ENCODE measurements at regions not wholly inside any gene's neighbourhood (a gene's known extent, or its start where the extent isn't known, plus 50 kb on each side); places are given as distances from the start of the nearest gene placed in this dataset.

DNA sequence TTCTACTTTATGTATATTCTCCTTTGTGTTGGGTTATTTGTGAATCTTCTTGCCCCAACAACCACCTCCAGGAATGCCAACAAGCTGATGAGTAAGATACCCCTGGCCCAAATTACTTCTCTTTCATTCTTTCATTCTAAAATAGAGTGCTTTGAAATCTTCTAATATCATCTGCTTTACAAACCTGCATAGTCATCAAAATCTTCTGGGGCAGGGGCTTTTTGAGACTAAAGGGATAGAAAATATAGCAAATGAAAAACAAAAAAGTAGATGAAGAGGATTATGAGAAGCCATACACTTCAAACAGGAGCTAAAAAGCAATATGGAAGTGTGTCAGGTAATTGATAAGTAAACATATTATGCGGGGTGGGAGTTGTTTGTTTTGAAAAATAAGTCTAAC is 150.7 kb upstream of the SOX4 start:
- DNase-seq, result no peak
- in situ Hi-C loops (cut with HindIII; ENCODE audit: low pct_ligation_motif_present, low sequenced_read_pairs), result no loop called here
- TF ChIP-seq, protein P1, sequence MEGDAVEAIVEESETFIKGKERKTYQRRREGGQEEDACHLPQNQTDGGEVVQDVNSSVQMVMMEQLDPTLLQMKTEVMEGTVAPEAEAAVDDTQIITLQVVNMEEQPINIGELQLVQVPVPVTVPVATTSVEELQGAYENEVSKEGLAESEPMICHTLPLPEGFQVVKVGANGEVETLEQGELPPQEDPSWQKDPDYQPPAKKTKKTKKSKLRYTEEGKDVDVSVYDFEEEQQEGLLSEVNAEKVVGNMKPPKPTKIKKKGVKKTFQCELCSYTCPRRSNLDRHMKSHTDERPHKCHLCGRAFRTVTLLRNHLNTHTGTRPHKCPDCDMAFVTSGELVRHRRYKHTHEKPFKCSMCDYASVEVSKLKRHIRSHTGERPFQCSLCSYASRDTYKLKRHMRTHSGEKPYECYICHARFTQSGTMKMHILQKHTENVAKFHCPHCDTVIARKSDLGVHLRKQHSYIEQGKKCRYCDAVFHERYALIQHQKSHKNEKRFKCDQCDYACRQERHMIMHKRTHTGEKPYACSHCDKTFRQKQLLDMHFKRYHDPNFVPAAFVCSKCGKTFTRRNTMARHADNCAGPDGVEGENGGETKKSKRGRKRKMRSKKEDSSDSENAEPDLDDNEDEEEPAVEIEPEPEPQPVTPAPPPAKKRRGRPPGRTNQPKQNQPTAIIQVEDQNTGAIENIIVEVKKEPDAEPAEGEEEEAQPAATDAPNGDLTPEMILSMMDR (IDR thresholded peaks at IDR 0.05; ENCODE audit: low read depth, low read length, missing control alignments), result no peak
- no peak overlapping the region for H3K4me3 ChIP-seq (ENCODE audit: low read depth, low read length)
- H3K27me3 ChIP-seq (replicated peaks), result no peaks in the 10 kb centered on the region
- no peaks in the 10 kb centered on the region for H3K36me3 ChIP-seq (replicated peaks)
- no peak overlapping the region for H3K27ac ChIP-seq

DNA sequence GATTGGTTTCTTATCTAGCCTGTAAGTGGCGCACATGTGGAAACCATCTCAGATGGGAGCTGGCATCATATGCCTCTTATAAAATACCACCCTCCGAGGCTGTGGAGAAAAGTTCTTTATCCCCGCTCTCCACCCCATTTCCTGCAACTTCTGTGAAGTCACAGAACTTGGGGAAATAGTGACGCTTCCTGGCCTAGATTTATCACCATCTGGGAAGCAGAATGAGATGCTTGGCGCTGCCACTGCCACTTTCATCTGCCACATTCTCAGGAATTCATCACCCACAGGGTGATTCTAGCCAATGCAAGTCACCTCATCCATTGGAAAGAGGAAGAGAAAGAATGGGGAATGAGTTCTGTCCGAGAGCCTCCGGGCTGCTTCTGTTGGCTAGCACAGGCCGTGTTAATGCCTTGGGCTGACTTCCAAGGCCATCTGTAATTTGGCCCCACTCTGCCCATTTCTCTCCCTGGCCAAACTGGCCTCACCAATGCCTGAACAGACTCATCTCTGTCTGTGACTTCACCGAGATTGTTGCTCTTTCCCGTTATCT is 148.8 kb upstream of the SOX4 start:
- in situ Hi-C loops (cut with HindIII; ENCODE audit: low pct_ligation_motif_present, low sequenced_read_pairs), result no loop called here
- DNase-seq, result no peak
- Histone ChIP-seq H3K27me3 (replicated peaks) (no peaks in the 10 kb centered on the region), H3K4me3 (ENCODE audit: low read depth, low read length) (no peak overlapping the region), H3K27ac (no peak overlapping the region), H3K36me3 (replicated peaks) (no peaks in the 10 kb centered on the region)
- TF ChIP-seq, protein P1 (IDR thresholded peaks at IDR 0.05; ENCODE audit: low read depth, low read length, missing control alignments), result no peak

DNA sequence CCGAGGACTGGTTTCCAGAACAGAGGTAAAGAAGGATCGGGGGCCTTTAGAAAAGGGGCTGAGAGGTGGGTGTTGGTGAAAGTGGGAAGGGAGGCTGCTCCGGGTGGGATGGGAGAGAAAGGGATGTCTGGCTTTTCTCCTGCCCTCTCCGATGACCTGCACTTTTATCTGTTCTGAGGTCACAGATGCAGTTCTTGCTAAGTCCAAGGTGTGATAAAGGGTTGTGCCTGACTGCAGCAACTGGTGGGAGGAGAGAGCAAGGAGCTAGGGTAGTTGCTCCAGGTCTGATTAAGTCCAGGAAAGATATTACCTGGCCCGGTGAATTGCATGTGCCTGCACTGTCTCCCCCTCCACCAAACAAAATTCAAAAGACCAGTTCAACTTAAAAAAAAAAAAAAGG is 145.6 kb upstream of the SOX4 start:
- Histone ChIP-seq H3K27ac (no peak overlapping the region), H3K27me3 (replicated peaks) (no peaks in the 10 kb centered on the region), H3K36me3 (replicated peaks) (no peaks in the 10 kb centered on the region), H3K4me3 (ENCODE audit: low read depth, low read length) (no peak overlapping the region)
- no peak for DNase-seq
- in situ Hi-C loops (cut with HindIII; ENCODE audit: low pct_ligation_motif_present, low sequenced_read_pairs), result no loop called here
- TF ChIP-seq, protein P1 (IDR thresholded peaks at IDR 0.05; ENCODE audit: low read depth, low read length, missing control alignments), result no peak

DNA sequence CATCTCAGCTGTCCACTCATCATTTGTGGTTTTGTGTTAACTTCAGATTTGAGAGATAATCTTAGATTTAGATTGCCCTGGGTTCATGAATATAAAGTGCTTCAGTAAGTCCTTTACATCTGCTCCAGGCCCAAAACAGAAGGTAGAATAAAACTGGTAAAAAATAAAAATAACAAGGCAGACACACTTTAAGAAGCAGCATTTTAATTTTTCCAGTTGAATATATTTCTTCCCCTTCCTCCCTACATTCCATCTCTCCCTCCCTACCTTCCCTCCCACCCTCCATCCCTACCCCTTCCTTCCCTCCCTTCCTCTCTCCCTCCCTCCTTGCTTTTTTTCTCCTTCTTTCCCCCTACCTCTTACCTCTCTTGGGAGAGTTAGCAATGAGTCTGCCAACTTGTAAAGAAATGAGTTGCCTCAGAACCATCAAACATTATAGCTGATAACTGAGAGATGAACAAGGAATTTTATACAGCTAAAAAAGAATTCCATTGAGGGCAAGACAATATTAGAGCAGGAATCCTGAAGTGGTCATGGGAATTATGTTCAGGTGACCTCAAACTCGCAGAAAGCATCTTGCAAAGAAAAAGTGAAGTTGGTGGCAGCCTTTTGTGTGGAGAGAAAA is 145.0 kb upstream of the SOX4 start:
- no peak overlapping the region for H3K4me3 ChIP-seq (ENCODE audit: low read depth, low read length)
- DNase-seq, result no peak
- TF ChIP-seq, protein P1 (IDR thresholded peaks at IDR 0.05; ENCODE audit: low read depth, low read length, missing control alignments), result no peak
- H3K36me3 ChIP-seq (replicated peaks), result no peaks in the 10 kb centered on the region
- no peak overlapping the region for H3K27ac ChIP-seq
- in situ Hi-C loops (cut with HindIII; ENCODE audit: low pct_ligation_motif_present, low sequenced_read_pairs), result no loop called here
- H3K27me3 ChIP-seq (replicated peaks), result no peaks in the 10 kb centered on the region

DNA sequence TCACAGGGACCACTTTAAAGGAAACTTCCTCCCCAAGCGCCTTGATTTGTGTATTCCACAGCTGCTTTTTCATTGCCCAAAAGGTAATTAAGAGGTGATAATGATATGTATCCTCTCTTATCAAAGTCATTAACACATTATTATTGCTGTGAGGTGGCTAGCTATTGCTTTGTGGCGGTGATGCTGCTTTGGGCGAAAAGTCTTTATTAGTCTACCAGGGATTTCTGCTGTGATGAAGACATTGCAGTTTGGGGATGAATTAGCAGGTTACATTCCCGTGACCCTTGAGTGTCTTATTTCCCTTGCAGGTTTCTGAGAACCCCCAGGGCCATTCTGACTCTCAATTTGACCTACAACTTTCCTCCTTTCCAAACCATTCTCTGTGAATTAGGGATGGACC is 143.4 kb upstream of the SOX4 start:
- Histone ChIP-seq H3K27me3 (replicated peaks) (no peaks in the 10 kb centered on the region), H3K4me3 (ENCODE audit: low read depth, low read length) (no peak overlapping the region), H3K27ac (no peak overlapping the region), H3K36me3 (replicated peaks) (no peaks in the 10 kb centered on the region)
- no peak for DNase-seq
- TF ChIP-seq, protein P1 (IDR thresholded peaks at IDR 0.05; ENCODE audit: low read depth, low read length, missing control alignments), result no peak
- in situ Hi-C loops (cut with HindIII; ENCODE audit: low pct_ligation_motif_present, low sequenced_read_pairs), result no loop called here

DNA sequence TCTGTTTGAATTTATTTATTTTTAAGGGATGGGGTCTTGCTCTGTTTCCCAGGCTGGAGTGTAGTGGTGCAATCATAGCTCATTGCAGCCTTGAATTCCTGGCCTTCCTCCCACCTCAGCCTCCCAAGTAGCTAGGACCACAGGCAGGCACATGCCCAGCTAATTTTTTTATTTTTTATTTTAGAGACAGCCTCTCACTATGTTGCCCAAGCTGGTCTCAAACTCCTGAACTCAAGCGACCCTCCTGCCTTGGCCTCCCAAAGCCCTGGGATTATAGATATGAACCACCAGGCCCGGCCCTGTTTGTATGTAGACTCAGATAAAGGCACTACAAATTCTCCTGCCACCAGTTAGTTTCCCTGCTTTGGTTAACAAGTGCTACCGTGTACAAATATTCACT is 142.9 kb upstream of the SOX4 start:
- TF ChIP-seq, protein P1 (IDR thresholded peaks at IDR 0.05; ENCODE audit: low read depth, low read length, missing control alignments), result no peak
- in situ Hi-C loops (cut with HindIII; ENCODE audit: low pct_ligation_motif_present, low sequenced_read_pairs), result no loop called here
- H3K36me3 ChIP-seq (replicated peaks), result no peaks in the 10 kb centered on the region

More for the DNA sequence above, 142.9 kb upstream of the SOX4 start:
- no peak for DNase-seq
- Histone ChIP-seq H3K4me3 (ENCODE audit: low read depth, low read length) (no peak overlapping the region), H3K27ac (no peak overlapping the region), H3K27me3 (replicated peaks) (no peaks in the 10 kb centered on the region)

Measured in brain microvascular endothelial cell (primary cell).